Panc1 (cell line): ENCODE measurements at regions not wholly inside any gene's neighbourhood (a gene's known extent, or its start where the extent isn't known, plus 50 kb on each side); places are given as distances from the start of the nearest gene placed in this dataset.

ENCODE experiments used
- CTCF ChIP-seq: fragments of 450-650 bp; IDR thresholded peaks from 2 replicates; pipeline ENCODE4 v1.5.1; 2017; ENCODE audit warnings: mild to moderate bottlenecking
- POLR2AphosphoS5 ChIP-seq: IDR thresholded peaks from 2 replicates; pipeline ENCODE4 v1.6.1; 2012; ENCODE audit warnings: mild to moderate bottlenecking, low read depth, low read length, moderate library complexity
- REST ChIP-seq, 2 experiments: IDR thresholded peaks; 2 replicates each; pipeline ENCODE4 v1.6.1; 2011 to 2012; ENCODE audit warnings: low read depth in 2 of 2, control low read depth in 1 of 2, low read length in 1 of 2, mild to moderate bottlenecking in 1 of 2, moderate library complexity in 1 of 2; ENCODE audit not compliant: insufficient read depth in 1 of 2

GRCh38 chr2:220736778-220737177 lies 835.3 kb downstream of the EPHA4 start:
- TF ChIP-seq CTCF (no peak), POLR2AphosphoS5 (no peak), REST (IDR thresholded peaks at IDR 0.05; ENCODE audit: insufficient read depth in 1 of 2, low read depth in 2 of 2, low read length in 1 of 2) (no peak)
